ENCODE measurements at regions not wholly inside any gene's neighbourhood (a gene's known extent, or its start where the extent isn't known, plus 50 kb on each side); places are given as distances from the start of the nearest gene placed in this dataset.

DNA sequence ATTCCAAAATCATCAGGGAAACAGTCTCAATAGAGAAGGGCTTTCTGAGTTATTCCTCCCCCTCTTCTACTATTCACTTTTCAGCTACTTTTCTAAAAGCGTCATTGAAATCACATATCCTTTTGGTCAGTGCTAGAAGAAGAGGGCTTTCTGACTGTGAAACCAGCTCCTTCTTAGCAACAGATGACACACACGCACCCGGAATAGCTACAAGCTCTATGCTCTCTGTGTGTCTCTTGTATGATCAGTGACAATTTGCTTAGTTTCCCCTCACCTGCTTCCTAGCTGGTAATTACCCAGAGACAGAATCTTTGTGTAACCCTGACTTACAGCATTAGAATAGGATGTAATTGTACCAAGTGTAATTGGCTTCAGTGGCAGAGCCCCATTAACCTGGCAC, 268.1 kb upstream of the SLITRK2 start:
- Mint-ChIP-seq H3K9me3 (peaks cover 0 to 4% (median under 1%) of the 10 kb centered on the region in 6 donors), H3K36me3 (no peaks in the 10 kb centered on the region), H3K4me1 (no peaks in the 10 kb centered on the region), H3K27me3 (ENCODE audit: low read depth in 3 of 3) (peaks cover 0 to 6% (median 2%) of the 10 kb centered on the region in 3 donors), H3K27ac (no peak overlapping the region), H3K4me3 (no peak overlapping the region)
- no peak for DNase-seq

GRCh38 chrX:145552643-145553042, 265.0 kb upstream of the SLITRK2 start:
- H3K27me3 Mint-ChIP-seq (ENCODE audit: low read depth in 3 of 3), result peaks cover 0 to 5% (median 2%) of the 10 kb centered on the region in 3 donors
- no peak for DNase-seq
- H3K27ac Mint-ChIP-seq, result no peak overlapping the region

GRCh38 chrX:145553702-145554101, 263.9 kb upstream of the SLITRK2 start:
- H3K9me3 Mint-ChIP-seq, result peaks cover 0 to 4% (median 2%) of the 10 kb centered on the region in 6 donors
- DNase-seq, result no peak
- peaks cover 0 to 5% (median 2%) of the 10 kb centered on the region in 3 donors for H3K27me3 Mint-ChIP-seq (ENCODE audit: low read depth in 3 of 3)
- no peak overlapping the region for H3K4me3 Mint-ChIP-seq
- H3K36me3 Mint-ChIP-seq, result no peaks in the 10 kb centered on the region
- no peak overlapping the region for H3K27ac Mint-ChIP-seq
- no peaks in the 10 kb centered on the region for H3K4me1 Mint-ChIP-seq

More at GRCh38 chrX:145552643-145553042, 265.0 kb upstream of the SLITRK2 start:
- Mint-ChIP-seq H3K4me3 (no peak overlapping the region), H3K4me1 (no peaks in the 10 kb centered on the region), H3K9me3 (peaks cover 0 to 4% (median under 1%) of the 10 kb centered on the region in 6 donors), H3K36me3 (no peaks in the 10 kb centered on the region)

GRCh38 chrX:145563159-145563558, 254.5 kb upstream of the SLITRK2 start:
- Mint-ChIP-seq H3K4me3 (no peak overlapping the region), H3K4me1 (no peaks in the 10 kb centered on the region), H3K27me3 (ENCODE audit: low read depth in 3 of 3) (peaks cover 0 to 5% (median 0%) of the 10 kb centered on the region in 3 donors), H3K27ac (no peak overlapping the region), H3K36me3 (no peaks in the 10 kb centered on the region), H3K9me3 (peaks cover 0 to 16% (median 4%) of the 10 kb centered on the region in 6 donors)
- DNase-seq, result no peak

- Mint-ChIP-seq H3K27ac (no peak overlapping the region), H3K27me3 (ENCODE audit: low read depth in 3 of 3) (peaks cover 0 to 3% (median 0%) of the 10 kb centered on the region in 3 donors), H3K4me3 (no peak overlapping the region), H3K9me3 (peaks cover 0 to 14% (median 4%) of the 10 kb centered on the region in 6 donors), H3K4me1 (no peaks in the 10 kb centered on the region), H3K36me3 (no peaks in the 10 kb centered on the region)
- DNase-seq, result no peak
Observed at GRCh38 chrX:145609951-145610511, 207.6 kb upstream of the SLITRK2 start.

GRCh38 chrX:145613894-145614293, 203.7 kb upstream of the SLITRK2 start:
- no peaks in the 10 kb centered on the region for H3K4me1 Mint-ChIP-seq
- H3K36me3 Mint-ChIP-seq, result no peaks in the 10 kb centered on the region
- H3K4me3 Mint-ChIP-seq, result no peak overlapping the region
- no peak overlapping the region for H3K27ac Mint-ChIP-seq
- H3K27me3 Mint-ChIP-seq (ENCODE audit: low read depth in 3 of 3), result peaks cover 0 to 6% (median 3%) of the 10 kb centered on the region in 3 donors
- DNase-seq, result no peak
- peaks cover 0 to 22% (median 5%) of the 10 kb centered on the region in 6 donors for H3K9me3 Mint-ChIP-seq

- Mint-ChIP-seq H3K4me1 (no peaks in the 10 kb centered on the region), H3K36me3 (no peaks in the 10 kb centered on the region), H3K27me3 (ENCODE audit: low read depth in 3 of 3) (peaks cover 1 to 8% (median 2%) of the 10 kb centered on the region in 3 donors), H3K27ac (no peak overlapping the region), H3K9me3 (peaks cover 0 to 10% (median 2%) of the 10 kb centered on the region in 6 donors), H3K4me3 (no peak overlapping the region)
- DNase-seq, result no peak
Observed at GRCh38 chrX:145620666-145621065, 197.0 kb upstream of the SLITRK2 start.

- no peak overlapping the region for H3K27ac Mint-ChIP-seq
- H3K9me3 Mint-ChIP-seq, result peaks cover 0 to 5% (median 1%) of the 10 kb centered on the region in 6 donors
- no peaks in the 10 kb centered on the region for H3K36me3 Mint-ChIP-seq
- no peak for DNase-seq
- no peaks in the 10 kb centered on the region for H3K4me1 Mint-ChIP-seq
- no peak overlapping the region for H3K4me3 Mint-ChIP-seq
- H3K27me3 Mint-ChIP-seq (ENCODE audit: low read depth in 3 of 3), result peaks cover 1 to 8% (median 2%) of the 10 kb centered on the region in 3 donors
Observed at GRCh38 chrX:145623453-145623852, 194.2 kb upstream of the SLITRK2 start.

DNA sequence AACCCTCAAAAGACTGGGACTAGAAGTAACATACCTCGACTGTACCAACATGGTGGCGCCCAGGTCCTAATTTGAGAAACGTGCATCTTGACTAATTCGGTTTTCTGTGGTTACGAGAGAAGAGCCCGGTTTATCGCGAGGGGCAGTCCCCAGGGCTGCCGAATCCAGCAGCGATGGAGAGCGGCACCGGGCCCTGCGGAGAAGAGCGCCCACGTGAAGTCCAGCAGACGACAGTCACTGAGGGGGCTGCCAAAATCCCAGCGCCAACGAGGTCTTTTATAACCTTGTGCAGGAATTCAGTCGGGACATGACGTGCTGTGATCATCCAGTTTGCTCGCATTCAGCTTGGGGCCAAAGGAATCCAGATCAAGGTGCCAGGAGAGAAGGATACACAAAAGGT, 187.5 kb upstream of the SLITRK2 start:
- Mint-ChIP-seq H3K27me3 (ENCODE audit: low read depth in 3 of 3) (peaks cover 0 to 6% (median 1%) of the 10 kb centered on the region in 3 donors), H3K36me3 (no peaks in the 10 kb centered on the region), H3K4me1 (no peaks in the 10 kb centered on the region), H3K27ac (no peak overlapping the region), H3K4me3 (no peak overlapping the region), H3K9me3 (peaks cover 0 to 19% (median 5%) of the 10 kb centered on the region in 6 donors)
- DNase-seq, result no peak

GRCh38 chrX:145630806-145631435, 186.7 kb upstream of the SLITRK2 start:
- Mint-ChIP-seq H3K9me3 (peaks cover 0 to 21% (median 4%) of the 10 kb centered on the region in 6 donors), H3K36me3 (no peaks in the 10 kb centered on the region), H3K27ac (no peak overlapping the region), H3K4me3 (no peak overlapping the region), H3K27me3 (ENCODE audit: low read depth in 3 of 3) (peaks cover 0 to 6% (median 1%) of the 10 kb centered on the region in 3 donors), H3K4me1 (no peaks in the 10 kb centered on the region)
- no peak for DNase-seq

GRCh38 chrX:145631461-145631951, 186.1 kb upstream of the SLITRK2 start:
- no peak for DNase-seq
- Mint-ChIP-seq H3K27me3 (ENCODE audit: low read depth in 3 of 3) (peaks cover 0 to 4% (median 1%) of the 10 kb centered on the region in 3 donors), H3K9me3 (peaks cover 0 to 23% (median 6%) of the 10 kb centered on the region in 6 donors), H3K4me1 (no peaks in the 10 kb centered on the region), H3K4me3 (no peak overlapping the region), H3K27ac (no peak overlapping the region), H3K36me3 (no peaks in the 10 kb centered on the region)

DNA sequence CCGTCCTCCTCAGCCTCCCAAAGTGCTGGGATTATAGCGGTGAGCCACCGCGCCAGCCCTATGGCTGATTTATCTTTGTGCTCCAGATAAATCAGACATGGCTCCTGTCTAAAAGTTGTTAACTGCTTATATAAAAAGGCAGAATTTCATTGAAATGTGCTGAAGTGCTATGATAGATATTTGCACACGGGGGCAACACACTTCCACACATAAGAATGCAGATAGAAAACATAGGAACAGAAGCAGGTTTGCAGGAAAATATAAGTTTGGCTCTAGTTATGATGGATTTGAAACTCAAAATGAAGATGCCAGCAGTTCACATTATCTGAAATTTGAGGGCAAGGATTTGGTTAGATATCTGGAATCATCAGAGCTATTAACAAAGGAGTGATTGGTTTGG, 163.1 kb upstream of the SLITRK2 start:
- H3K4me3 Mint-ChIP-seq, result no peak overlapping the region
- no peak overlapping the region for H3K27ac Mint-ChIP-seq
- no peak for DNase-seq
- H3K36me3 Mint-ChIP-seq, result no peaks in the 10 kb centered on the region
- H3K9me3 Mint-ChIP-seq, result peaks cover 0 to 10% (median under 1%) of the 10 kb centered on the region in 6 donors
- no peaks in the 10 kb centered on the region for H3K4me1 Mint-ChIP-seq
- H3K27me3 Mint-ChIP-seq (ENCODE audit: low read depth in 3 of 3), result peaks cover 0 to 5% (median 2%) of the 10 kb centered on the region in 3 donors

DNA sequence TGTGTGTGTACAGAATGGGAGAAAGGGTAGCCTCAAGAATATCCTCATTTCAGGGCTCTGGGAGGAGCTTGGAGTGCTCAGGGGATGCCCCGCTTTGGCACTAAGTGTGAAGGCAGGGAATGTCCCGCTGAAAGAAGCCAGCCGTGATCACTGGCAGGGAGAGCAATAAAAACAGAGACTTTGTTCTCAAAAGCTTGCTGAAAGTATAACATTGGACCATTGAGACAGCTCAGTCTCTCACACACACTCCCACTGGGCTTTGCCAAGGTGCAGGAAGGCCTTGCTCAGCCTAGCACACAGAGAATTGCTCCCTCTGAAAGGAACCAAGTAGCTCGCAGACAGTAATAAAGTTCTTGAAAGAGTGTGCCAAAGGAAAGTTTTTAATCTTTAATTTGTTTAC, 143.8 kb upstream of the SLITRK2 start:
- Mint-ChIP-seq H3K4me3 (no peak overlapping the region), H3K9me3 (peaks cover 0 to 12% (median 8%) of the 10 kb centered on the region in 6 donors), H3K27me3 (ENCODE audit: low read depth in 3 of 3) (peaks cover 0 to 6% (median 2%) of the 10 kb centered on the region in 3 donors), H3K36me3 (no peaks in the 10 kb centered on the region), H3K27ac (no peak overlapping the region), H3K4me1 (no peaks in the 10 kb centered on the region)
- no peak for DNase-seq

GRCh38 chrX:145677109-145677817, 140.4 kb upstream of the SLITRK2 start:
- Mint-ChIP-seq H3K27ac (no peak overlapping the region), H3K4me1 (no peaks in the 10 kb centered on the region)

More at GRCh38 chrX:145677109-145677817, 140.4 kb upstream of the SLITRK2 start:
- H3K36me3 Mint-ChIP-seq, result no peaks in the 10 kb centered on the region
- DNase-seq, result no peak
- H3K9me3 Mint-ChIP-seq, result peaks cover 2 to 12% (median 7%) of the 10 kb centered on the region in 6 donors
- no peak overlapping the region for H3K4me3 Mint-ChIP-seq
- H3K27me3 Mint-ChIP-seq (ENCODE audit: low read depth in 3 of 3), result peaks cover 0 to 4% (median 2%) of the 10 kb centered on the region in 3 donors
